Bronchial epithelial cell (primary cell): ENCODE measurements at regions not wholly inside any gene's neighbourhood (a gene's known extent, or its start where the extent isn't known, plus 50 kb on each side); places are given as distances from the start of the nearest gene placed in this dataset.

Experiments used
- DNase-seq: peaks from one replicate; pipeline ENCODE4 v3.0.0-alpha.2; 2010; ENCODE audit warnings: low read depth
- FAIRE-seq: peaks from 2 replicates; lab custom pipeline; 2011; peaks lifted over from hg19 to GRCh38; lab: Jason Lieb, UNC
- H3K27me3 ChIP-seq: 2 replicates; pipeline ENCODE4 v1.5.1; 2011; ENCODE audit warnings: low read length; ENCODE audit not compliant: control insufficient read depth, insufficient read depth
- H3K36me3 ChIP-seq: 2 replicates; pipeline ENCODE4 v1.5.1; 2011; ENCODE audit warnings: low read length; ENCODE audit not compliant: control insufficient read depth, insufficient read depth
- H3K4me3 ChIP-seq: 2 replicates; pipeline ENCODE4 v1.5.1; 2011; ENCODE audit warnings: mild to moderate bottlenecking, low read depth, low read length, control low read depth
- CTCF ChIP-seq: IDR thresholded peaks from 2 replicates; pipeline ENCODE4 v1.5.1; 2011; ENCODE audit warnings: mild to moderate bottlenecking, moderate library complexity, low read length, control low read depth, inconsistent platforms; ENCODE audit not compliant: insufficient read depth, severe bottlenecking

GRCh38 chr17:5708344-5708743 is 124.0 kb upstream of the NLRP1 start:
- no peaks in the 10 kb centered on the region for H3K36me3 ChIP-seq
- H3K27me3 ChIP-seq = peaks cover 2% of the 10 kb centered on the region
- no peak overlapping the region for H3K4me3 ChIP-seq
- FAIRE-seq (no peak), DNase-seq (no peak)
- TF ChIP-seq CTCF = no peak

- Histone ChIP-seq H3K27me3 (peaks cover 5% of the 10 kb centered on the region), H3K36me3 (no peaks in the 10 kb centered on the region), H3K4me3 (no peak overlapping the region)
- FAIRE-seq (no peak), DNase-seq (no peak)
- no peak for TF ChIP-seq CTCF
Observed at GRCh38 chr17:5711344-5711743, 127.0 kb upstream of the NLRP1 start.

GRCh38 chr17:5714993-5715392 is 130.7 kb upstream of the NLRP1 start:
- no peak for TF ChIP-seq CTCF
- no peak for DNase-seq
- no peaks in the 10 kb centered on the region for H3K36me3 ChIP-seq
- peaks cover 5% of the 10 kb centered on the region for H3K27me3 ChIP-seq
- no peak for FAIRE-seq
- no peak overlapping the region for H3K4me3 ChIP-seq

- Histone ChIP-seq H3K36me3 (no peaks in the 10 kb centered on the region), H3K27me3 (peaks cover 5% of the 10 kb centered on the region), H3K4me3 (no peak overlapping the region)
- peak; percentile 7 for FAIRE-seq
- no peak for TF ChIP-seq CTCF
- no peak for DNase-seq
Observed at GRCh38 chr17:5715478-5715877, 131.2 kb upstream of the NLRP1 start.

- H3K36me3 ChIP-seq = no peaks in the 10 kb centered on the region
- no peak for DNase-seq
- FAIRE-seq = no peak
- no peak for TF ChIP-seq CTCF
- H3K4me3 ChIP-seq = no peak overlapping the region
- H3K27me3 ChIP-seq = peaks cover 3% of the 10 kb centered on the region
Observed at GRCh38 chr17:5718726-5719125, 134.4 kb upstream of the NLRP1 start.

- DNase-seq = no peak
- Histone ChIP-seq H3K27me3 (no peaks in the 10 kb centered on the region), H3K4me3 (no peak overlapping the region), H3K36me3 (no peaks in the 10 kb centered on the region)
- TF ChIP-seq CTCF = no peak
- FAIRE-seq = peak; percentile 66
Observed at GRCh38 chr17:5719976-5720375, 135.7 kb upstream of the NLRP1 start.
